8988T (cell line): ENCODE measurements at regions not wholly inside any gene's neighbourhood (a gene's known extent, or its start where the extent isn't known, plus 50 kb on each side); places are given as distances from the start of the nearest gene placed in this dataset.

ENCODE experiments used
- DNase-seq: peaks from one replicate; pipeline ENCODE4 v3.0.0; 2011

DNA sequence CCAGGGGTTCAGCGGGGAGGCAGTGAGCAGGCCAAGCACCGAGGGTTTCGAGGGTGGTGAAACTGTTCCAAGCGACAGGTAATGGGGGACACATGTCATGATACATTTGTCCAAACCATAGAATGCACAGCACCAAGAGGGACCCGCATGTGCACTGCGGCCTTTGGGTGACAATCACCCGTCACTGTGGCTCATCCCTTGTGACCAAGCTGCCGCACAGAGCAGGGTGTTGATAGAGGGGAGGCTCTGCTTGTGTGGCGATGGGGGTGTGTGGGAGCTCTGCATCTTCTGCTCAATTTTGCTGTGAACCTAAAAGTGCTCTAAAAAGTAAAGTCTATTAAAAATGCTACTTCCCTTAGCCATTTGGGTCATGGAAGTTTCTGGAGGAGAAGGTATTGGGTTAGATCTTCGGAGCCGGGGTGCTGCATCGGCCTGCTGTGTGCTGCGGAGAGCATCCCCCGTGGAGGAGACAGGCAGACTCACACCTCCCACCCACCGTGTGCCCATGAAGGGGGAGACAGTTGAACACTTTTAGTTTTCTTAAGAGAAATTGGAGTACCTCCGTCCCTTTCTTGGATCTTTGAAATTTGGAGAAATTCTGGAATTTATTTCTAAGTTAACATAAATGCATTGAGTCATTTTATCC lies 280.4 kb upstream of the IRX2 start:
- no peak for DNase-seq

DNA sequence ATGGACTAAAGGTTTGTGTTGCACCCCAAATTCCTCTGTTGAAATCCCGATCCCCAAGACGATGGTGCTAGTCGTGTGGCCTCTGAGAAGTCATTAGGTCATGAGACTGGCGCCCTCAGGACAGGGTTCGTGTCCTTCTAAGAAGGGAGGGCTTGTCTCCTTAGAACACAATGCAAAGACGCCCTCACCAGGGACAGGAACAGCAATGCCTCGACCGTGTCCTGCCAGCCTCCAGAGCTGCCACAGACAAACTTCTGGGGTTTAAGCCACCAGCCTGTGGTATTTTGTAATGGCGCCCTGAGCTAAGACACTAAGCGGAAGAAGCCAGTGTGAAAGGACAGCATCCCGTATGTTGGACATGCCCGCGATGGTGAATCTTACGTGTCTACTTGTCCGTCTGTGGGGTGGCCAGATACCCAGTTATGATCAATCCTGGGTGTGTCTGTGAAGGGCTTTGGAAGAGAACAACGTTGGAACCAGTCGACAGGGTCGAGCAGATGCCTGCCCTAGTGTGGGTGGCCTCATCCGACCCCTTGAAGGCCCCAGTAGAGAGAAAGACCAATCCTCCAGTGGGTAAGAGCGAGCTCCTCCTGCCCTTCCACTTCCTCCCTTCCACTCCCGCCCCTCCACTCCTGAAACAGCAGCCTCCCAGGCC lies 279.2 kb upstream of the IRX2 start:
- peak; percentile 3 for DNase-seq

- peak; percentile 7 for DNase-seq
Observed at GRCh38 chr5:3029396-3029795, 277.9 kb upstream of the IRX2 start.

DNA sequence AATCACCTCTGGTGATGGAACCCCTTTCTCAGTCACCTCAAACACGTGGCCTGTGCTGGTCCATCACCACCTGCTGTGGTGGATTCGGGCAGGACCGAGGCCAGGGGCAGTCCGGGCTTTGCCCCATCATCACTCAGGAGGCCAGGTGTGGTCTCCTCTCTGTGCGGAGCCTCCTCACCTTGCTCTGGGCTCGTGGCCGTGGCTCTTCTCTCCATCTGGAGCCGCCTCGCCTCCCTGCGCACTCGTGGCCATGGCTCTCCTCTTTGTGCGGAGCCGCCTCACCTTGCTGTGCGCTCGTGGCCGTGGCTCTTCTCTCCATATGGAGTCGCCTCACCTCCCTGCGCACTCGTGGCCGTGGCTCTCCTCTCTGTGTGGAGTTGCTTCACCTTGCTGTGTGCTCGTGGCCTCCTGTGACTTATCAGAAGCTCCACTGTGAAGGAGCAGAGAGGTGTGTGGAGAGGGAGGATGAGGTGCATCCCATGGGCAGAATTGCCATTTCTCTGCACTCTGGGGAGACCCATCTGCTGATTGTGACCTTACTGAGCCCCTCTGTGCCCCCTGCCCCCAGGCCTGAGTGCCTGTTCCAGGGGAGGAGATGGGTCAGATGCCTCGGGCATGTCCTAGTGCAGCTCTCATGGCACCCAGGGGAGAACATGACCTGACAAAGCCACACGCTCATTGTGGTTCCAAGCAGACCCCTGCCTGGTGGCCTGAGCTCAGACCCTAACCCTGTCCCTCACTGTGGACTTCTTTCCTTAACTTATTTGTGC lies 276.6 kb upstream of the IRX2 start:
- DNase-seq = no peak

- no peak for DNase-seq
Observed at GRCh38 chr5:3027185-3027865, 275.8 kb upstream of the IRX2 start.

GRCh38 chr5:3026651-3027050 lies 275.2 kb upstream of the IRX2 start:
- DNase-seq = no peak

DNA sequence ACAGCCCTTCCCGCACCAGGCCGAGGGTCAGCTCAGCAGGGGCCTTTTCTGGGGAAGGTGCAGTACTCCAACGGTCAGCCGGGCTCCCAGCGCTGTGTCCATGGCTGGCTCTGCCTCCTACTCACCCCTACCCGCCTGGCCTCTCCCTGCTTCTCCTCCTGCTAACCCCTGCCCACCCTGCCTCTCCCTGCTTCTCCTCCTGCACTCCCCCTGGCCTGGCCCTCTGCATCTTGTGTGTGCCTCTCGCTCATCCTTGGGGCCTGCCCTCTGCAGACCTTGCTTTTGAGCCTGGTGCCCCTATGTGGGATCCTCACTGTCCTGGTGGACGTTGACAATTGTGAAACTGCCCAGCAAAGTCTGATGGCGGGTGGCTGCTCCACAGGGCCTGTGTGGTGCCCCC lies 274.6 kb upstream of the IRX2 start:
- DNase-seq = no peak

GRCh38 chr5:3025392-3025791 lies 273.9 kb upstream of the IRX2 start:
- no peak for DNase-seq

DNA sequence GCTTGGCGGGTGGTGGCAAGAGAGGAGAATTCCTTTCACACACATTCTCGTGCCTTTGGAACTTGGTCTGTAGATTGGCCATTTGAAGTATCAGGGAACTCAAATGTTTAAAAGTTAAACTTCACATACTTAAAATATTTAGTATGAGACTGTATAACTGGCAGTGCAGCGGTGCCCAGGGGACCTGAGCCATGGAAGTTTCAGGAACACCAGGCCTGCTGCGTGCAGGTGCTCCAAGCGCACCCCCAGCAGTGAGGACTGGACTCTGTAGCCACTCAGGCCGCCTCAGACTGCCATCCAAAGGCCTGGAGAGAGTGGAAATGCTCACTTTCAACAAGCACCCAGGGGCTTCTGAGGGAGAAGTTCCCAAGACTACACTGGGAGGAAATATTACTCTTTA lies 273.5 kb upstream of the IRX2 start:
- DNase-seq = no peak

GRCh38 chr5:3024554-3024953 lies 273.1 kb upstream of the IRX2 start:
- DNase-seq = no peak

- DNase-seq = no peak
Observed at GRCh38 chr5:3024126-3024525, 272.6 kb upstream of the IRX2 start.

DNA sequence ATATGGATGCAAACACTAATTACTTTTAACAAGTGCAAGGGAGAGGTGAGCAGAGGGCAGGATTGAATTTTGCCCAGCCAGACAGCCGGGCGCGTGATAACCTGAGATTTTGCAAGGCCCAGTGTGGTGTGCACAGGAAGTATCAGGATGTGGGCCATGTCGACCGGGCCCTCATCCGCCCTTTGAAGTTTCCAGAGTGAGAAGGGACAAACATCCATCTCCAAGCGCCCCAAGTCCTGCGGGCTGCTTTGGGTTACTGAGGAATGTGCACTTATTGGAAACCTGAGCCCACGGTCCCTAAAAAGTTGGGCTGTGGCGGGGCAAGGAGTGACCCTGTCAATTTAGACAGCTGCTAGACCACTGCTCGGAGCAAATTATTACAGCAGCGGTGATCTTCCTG lies 272.2 kb upstream of the IRX2 start:
- DNase-seq = no peak

DNA sequence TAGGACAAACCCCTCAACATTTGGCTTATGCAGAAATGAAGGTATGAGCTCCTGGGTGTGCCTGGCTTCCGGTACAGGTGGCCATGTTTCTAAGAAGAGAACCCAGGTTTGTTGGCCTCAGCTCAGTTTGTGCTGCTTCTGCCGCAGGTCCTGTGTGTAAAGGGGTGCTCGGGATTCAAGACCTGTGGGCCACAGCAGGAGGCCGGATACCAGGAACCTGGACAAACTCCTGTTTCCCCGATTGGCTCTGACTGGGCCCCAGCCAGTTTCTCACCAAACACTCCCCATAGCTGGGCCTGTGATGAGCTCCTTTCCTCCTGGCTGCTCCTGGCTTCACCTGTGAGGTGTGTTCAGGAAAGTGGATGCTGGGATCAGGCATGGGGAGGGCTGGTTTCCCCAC lies 271.2 kb upstream of the IRX2 start:
- DNase-seq = no peak

- no peak for DNase-seq
Observed at GRCh38 chr5:3020426-3020825, 268.9 kb upstream of the IRX2 start.

- DNase-seq = no peak
Observed at GRCh38 chr5:3019045-3019444, 267.6 kb upstream of the IRX2 start.

- DNase-seq = no peak
Observed at GRCh38 chr5:3011764-3012017, 260.2 kb upstream of the IRX2 start.

DNA sequence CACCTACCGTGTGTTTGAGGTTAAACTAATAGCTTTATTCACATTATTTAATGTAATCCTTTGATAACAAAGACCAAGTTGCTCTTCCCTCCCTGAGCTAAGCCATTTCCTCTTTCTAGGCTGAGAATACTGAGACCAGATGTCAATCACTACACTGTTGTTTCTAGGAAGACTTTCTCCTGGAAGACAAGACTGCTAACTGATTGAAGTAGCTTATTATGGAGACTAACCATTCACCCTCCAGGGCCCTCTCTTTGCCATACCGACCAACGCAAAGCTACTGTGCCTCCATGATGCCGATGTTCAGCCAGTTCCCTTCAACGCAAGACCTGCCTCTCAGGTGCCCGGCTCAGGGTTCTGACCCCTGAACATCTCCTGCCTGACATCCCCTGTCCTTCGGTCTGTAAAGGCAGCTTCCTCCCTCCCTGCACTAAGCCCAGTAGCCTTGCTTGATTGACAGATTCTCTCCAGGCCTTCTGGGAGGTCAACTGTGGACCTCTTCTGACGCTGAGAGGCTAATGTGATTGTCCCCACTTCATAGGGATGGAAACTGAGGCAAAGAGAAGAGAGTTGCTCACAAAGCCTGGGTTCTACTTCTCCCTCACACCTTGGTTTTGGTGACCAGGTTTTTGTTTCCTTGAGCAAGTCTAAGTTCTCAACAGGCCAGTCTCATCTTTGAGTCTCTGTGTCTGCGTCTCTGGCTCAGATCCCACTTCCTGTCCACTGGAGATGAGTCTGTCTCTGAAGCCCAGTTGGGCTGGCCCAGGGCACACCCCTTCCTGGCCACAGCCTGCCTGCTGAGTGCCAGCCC lies 259.7 kb upstream of the IRX2 start:
- DNase-seq = no peak

DNA sequence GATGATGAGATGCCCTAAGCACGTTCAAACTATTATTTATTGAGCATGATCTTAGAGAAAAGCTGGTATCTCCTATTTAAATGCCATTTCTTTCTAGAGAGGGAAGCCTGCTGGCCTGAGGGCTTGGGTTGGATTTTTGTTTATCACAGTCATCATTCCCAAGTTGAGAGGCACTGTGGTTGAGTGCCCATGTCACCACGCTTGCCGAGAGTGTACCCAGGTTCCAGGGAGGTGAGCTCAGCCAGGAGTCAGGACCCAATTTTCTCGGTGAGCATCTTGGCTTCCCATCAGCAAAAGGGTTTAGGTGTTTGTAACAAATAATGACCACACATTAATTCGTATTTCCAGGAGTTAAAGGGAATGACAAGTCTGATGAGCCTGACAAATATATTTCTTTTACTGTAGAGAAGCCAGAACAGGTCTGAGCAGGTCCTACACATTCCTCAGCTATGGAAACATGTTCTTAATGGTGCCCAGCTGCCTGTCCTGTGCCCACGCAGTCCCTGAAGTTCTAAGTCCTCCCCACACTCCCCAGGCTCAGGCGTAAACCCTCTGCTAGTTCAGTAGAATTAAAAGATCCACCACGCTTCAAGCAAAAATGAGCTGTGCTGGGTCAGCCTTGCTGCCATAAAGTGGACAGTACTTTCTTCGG lies 258.9 kb upstream of the IRX2 start:
- DNase-seq = no peak

GRCh38 chr5:3009605-3010004 lies 258.1 kb upstream of the IRX2 start:
- no peak for DNase-seq

GRCh38 chr5:3007577-3007976 lies 256.1 kb upstream of the IRX2 start:
- DNase-seq = no peak

DNA sequence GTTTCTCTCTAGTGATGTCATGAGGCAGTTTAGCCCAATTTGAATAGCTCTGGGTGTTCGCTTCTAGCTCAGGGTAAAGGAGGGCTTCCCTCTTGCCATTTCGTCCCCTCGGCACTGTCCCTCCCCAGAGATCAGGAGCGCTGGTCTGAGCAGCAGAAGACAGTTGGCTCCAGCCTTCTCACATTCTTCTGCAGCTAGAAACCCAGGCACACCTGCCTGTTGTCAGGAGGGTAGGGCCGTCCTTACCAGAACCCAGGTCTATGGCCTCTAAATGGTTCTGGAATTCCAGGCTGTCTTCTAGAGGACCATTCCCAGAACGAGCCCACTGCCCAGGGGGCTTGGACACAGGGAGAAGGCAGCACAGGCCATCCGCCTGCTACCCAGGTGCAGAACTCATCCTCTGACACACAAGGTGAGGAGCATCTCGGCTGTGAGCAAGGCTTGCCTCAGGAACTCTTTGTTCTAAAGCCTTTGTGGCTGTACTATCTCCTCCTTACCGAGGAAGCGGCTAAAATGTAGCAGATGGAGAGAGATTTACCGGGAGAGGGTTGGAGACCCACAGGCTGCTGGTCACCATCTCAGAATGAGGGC lies 255.6 kb upstream of the IRX2 start:
- no peak for DNase-seq

DNA sequence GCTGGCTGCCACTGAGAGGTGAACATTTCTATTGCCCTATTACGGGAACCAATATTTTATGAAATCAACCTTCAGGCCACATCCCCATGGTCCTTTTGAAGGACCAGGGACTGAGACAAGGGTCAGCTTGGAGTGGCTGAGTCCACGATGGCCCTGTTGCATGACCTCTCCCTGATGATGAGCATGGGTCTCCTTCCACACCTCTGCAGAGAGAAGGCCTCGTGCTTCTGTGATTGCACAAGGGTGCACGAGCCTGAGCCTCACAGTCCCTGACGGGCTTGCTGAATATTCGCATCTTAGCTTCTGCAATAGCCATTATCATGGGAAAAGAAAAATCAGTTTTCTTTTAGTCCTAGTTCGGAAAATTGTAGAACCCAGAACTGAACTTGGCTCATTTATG lies 255.0 kb upstream of the IRX2 start:
- no peak for DNase-seq
